GM21786 (cell line): ENCODE measurements at regions not wholly inside any gene's neighbourhood (a gene's known extent, or its start where the extent isn't known, plus 50 kb on each side); places are given as distances from the start of the nearest gene placed in this dataset.
"Not testable (repeated sequence)": the region's sequence is repeated elsewhere in the genome, so short reads cannot be mapped to it uniquely, and the experiment has no call there.

Experiments used
- ATAC-seq: cut with Tn5 transposase; IDR thresholded peaks from one replicate; pipeline ENCODE4 v1.9.1; 2021; ENCODE audit not compliant: unreplicated experiment

DNA sequence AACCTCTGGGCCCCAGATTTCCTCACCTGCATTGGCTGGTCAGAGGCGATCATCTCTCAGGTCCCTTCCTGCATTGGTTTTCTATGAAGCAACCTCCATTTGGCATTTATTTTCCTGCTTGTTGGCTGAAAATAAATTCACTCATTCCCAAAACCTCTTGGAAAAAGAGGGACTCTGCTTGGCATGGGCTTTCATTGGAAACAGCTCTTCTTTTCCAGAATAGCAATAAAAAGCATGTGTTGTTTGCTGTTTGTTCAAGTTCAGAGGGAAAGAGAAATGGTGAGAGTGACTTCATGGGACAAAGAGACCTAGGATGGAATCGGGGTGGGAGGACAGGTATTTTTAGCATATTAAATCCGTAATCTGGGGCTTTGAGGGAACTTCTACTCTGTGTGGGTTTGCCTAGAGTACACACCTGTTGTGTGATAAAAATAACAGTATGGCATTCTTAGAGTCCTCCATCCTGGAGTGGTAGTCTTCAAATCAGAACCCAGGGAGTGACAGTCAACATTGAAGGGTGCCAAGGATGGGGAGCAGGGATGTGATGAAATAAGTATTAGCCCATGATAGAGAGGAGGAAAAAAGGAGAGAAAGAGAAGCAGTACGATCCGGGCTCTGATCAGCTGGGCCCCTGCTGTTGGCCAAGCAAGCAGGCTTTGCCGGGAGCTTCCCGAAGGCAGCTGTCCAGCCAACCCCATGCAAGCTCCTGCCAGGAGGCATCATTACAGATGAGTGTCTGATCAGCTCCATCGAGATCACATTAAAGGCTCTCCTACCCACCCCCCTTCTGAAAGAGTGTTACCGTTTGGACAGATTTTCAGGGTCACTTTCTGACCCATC is 131.9 kb upstream of the NFIA start:
- ATAC-seq, result no peak

DNA sequence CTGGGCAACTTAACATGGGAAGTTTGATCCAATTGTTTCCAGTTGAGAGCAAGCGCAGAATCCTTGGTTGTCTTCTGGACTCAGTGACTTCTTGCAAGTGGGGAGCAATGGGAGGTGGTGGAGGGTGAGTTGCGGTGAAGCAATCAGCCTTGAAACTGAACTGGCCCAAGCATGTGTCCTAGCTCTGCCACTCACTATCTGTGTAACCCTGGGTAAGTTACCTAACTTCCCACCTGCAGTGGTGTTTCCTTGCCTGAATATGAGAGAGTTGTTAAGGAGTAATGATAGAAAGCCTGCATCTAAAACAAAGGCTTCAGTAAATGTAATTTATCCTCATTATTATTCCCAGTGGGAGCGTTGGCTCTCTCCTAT is 132.5 kb upstream of the NFIA start:
- ATAC-seq, result no peak

DNA sequence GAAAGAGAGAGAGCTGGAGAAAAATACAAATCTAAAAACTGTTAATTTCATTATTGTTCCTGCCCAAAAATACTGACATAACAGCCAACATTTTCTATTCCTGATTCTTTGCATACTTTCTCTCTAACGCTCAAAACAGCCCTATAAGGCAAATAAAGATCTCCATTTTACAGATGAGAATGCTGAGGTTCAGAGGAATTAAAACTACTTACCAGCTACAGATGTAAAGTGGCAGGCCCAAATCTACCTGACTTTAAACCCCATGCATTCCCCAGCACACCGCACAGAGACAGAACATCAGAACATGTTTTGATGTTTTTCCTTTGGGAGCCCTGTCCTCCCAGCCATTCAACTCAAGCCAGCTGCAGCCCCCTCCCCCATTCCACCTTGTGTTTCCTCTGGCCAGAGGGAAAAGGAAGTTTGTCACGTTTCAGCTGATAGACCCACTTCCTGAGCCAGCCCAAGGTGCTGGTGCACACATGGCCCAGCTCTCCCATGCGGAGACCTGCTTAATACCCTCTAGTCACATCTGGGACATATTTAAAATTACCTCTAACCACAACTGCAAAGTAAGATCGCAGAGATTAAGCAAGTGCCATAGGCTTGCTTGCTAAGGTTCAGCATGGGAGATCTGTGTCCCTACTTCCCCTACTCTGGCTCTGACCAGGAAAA is 133.1 kb upstream of the NFIA start:
- no peak for ATAC-seq

DNA sequence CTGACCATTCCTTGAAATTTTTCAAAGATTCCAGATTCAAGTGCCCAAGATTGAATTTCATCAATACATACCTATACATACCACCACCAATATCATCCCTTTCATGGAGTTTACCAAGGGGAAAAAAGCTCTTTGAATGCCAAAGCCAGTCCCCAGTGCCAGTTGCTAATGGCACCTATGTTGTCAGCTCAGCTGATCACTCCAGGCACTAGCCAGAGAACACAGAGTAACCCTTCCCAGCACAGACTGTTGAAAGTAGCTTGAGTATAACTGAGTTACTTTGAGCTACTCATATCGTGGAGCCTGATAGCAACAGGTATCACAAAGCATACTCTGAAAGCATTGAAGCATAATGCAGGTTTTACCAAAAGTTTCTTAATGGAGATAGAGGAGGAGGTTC is 133.9 kb upstream of the NFIA start:
- no peak for ATAC-seq

DNA sequence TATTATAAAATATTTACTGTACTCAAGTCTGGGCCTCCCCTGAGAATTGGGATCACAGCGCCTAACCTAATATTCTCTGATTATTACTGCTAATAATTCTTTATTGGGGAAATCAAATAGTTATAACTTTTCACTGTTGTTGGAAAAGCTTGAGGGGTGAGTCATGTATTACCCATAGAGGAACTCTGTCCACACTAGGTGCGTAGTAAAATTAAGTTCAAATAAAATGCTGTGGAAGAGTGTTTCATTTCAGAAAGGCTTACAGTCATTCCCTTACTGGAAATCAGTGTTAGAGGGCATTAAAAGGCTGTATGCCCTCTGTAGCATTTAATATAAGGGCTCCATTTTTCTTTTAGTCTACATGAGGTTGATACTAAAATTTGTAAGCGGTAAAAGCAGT is 135.0 kb upstream of the NFIA start:
- ATAC-seq, result no peak

DNA sequence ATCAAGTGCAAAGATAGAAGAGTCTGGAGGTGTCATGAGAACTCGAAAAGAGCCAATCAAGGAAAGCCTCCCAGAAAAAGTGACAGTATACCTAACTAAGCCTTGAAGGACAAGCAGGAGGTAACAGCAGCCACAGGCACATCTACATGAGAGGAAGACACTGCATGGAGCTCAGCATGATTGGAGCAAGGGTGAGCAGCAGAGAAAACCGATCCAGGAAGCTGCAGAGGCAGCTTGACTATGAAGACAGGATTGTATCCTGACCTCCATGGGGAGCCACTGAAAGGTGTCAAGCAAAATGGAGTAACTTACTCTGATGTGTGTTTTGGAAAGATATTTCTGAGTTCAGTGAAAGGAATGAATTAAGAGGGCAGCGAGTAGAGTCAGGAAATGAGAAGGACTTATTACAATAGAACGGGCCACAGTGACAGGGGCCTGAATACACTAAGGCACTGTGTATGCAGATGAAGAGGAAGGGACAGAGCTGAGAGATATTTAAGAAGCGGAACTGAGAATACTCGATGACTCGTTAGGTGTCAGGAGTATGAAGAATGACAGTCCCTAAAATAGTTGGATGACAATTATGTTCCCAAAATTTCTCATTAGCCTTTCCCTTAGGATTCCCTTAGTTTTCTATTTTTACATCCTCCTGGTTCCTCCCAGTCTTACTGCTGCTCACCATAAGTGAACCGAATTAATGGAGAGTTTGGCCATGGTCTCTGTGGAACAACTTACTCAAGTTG is 139.3 kb upstream of the NFIA start:
- no peak for ATAC-seq

DNA sequence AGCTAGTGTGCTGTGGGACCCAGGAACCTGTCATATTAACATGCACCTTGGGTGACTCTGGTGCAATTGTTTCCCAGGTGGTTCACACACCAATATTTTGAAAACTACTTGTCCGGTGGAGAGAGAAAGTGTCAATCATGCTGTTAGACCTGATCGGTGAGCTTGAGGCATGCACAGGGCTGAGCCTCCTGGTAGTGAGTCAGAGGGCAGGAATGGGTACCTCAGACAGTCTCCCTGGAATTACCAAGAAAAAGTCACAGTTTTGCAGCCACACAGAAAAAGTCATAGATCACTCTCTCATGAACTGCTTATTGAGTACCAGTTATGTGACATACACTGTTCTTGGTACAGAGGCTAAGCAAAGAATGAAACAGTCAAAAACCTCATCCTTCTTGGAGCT is 140.1 kb upstream of the NFIA start:
- ATAC-seq, result no peak

DNA sequence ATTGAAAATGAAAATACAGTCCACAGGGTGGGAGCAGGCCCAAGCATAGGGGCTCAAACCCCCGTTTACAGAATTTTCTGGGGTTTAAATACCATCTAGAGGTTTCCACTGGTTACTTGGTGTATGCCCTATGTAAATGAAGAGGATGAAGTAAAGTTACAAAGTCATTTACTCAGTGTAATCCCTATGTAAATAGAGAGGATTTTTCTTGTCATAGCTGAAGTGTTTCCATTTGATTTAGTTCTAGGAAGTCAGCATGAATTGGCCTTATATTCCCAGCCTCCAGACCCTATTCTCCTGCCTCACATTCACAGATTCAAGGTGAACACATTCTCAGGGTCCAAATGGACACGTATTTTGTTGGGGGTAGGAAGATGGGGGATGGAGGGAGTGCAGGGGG is 141.7 kb upstream of the NFIA start:
- ATAC-seq, result not testable (repeated sequence)

DNA sequence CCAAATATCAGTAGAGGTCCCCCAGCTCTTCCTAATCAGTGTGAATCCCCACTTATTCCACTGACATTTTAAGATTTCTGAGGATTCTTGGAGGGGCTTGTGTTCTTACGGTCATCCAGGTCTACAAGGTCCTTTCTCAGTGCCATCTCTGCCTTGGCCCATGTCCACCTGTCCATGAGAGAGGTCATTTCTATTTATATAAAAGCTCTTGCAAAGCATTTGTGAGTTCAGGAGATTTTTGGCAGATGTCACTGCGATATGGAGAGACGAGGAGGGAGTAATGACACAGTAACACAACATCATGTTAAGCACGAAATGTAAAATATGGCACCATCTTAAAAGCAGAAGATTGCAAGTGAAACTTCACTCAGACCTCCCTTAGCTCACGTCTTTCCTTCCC is 144.6 kb upstream of the NFIA start:
- no peak for ATAC-seq

DNA sequence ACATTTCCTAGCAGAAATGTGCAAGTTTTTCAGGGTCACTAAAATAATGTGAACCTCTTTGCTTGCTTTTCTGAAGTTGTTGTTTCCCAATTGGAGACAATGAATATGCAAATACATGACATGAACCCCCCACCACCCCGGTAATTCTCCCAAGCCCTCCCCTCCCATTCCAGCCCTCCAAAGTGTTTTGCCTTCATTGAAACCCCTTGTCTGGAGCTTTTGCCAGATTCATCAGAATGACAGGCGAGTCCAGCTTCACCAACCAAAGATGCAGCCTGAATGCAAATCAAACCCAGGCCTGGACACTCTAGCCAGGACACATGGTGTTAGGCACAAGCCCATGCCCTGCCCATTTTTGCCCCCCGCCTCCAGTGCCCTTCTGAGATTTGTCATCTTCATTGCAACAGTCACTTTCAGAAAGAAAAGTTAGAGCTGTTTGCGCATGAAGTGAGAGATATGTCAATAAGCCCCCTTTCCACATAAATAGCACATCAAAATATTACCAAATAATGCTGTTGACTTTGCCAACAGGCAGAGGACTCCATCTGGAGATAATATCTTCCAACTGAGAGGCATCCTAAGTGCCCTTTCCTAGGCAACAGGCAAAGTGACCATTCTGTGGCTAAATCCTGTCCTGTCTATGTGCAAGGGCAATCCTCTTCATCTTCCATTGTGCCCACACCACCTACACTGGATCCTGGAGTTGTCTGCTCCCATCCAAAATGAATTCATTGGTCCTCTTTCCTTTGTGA is 145.6 kb upstream of the NFIA start:
- ATAC-seq, result no peak

DNA sequence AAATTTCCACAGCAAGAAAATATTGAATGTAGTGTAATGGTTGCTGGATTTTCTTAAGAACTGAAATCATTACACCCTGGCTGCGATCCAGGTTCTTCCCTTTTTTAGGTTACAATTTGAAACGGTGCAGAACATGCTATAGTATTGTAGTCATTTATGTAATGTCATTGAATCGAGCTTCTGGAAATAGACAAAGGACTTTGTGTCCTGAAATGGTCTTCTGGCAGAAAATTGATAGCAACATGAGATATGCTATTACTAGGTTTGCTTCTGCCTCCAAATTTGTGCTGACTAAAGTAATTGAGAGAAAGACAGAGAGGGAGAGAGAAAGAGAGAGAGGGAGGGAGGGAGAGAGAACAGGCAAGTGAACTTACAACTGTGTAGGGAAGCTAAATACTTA is 146.2 kb upstream of the NFIA start:
- no peak for ATAC-seq

DNA sequence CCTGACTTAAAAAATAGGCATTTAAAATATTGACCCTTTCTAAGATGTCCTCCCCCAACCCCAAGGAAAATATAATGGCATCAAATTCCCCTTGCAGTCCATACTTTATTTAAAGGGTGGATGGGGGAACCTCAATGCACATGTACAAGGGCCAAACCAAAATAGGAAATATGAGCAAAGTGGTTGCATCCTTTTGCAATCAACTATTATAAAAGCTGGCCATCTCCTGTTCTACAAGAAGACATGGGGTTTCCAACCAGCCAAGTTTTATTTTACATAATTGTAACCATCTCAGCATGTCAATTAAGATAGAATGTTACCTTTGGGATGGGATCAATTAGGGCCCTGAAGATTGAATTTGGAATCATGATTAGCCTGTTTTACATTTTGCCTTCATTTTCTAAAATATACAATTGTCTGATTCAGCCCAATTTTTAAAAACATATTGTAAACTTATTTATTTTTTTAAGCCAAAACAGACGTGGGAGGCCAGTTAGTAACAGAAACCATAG is 146.7 kb upstream of the NFIA start:
- no peak for ATAC-seq

DNA sequence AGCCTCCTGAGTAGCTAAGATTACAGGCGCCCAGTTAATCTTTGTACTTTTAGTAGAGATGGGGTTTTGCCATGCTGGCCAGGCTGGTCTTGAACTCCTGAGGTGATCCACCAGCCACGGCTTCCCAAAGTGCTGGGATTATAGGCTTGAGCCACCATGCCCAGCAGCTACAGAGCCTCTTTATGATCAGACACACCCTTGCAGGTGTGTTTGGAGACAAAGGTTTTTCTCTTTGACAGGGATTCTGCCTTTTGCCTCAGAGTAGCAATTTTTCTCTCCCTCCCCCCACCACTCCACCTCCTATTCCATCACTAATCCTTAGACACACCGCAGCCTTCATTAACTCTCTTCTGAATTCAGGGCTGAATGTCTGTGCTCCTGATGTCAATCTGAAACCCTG is 152.2 kb upstream of the NFIA start:
- no peak for ATAC-seq

DNA sequence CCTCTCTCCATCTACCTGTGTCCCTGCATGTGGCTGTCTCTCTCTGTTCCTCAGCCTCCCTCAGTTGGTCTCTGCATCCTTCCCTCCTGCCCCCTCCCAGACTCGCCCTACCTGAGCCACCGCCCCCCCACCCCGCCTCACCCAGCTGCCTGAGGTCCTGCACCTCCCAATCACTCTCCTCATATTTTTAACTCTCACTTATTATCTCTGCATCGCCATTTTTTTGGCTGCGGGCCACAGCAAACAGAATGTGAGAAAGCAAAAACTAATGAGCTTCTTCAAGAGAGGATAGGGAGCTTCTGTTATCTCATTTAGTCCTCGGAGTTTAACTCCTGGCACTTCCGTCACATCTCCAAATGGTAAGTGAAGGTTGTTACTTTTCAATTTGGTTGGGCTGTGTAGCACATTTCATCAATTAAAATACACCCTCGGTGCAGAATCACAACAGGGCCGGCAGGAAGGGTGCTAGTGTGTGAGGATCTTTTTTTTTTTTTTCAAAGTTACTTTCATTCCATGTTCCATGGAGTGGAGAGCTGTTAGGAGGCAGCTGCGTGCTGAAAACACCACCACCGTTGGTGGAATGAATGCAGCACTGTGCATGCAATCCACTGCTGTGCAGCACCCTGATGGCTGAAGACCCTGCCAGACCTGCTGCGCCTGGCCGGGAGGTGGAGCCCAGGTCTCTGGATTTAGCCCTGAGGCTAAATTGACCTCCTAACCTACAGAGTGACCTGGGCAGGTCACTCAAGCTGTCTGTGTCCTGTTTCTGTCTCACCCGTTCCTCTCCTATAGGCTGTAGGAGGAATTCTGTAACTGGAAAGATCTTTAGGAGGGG is 157.2 kb upstream of the NFIA start:
- no peak for ATAC-seq

DNA sequence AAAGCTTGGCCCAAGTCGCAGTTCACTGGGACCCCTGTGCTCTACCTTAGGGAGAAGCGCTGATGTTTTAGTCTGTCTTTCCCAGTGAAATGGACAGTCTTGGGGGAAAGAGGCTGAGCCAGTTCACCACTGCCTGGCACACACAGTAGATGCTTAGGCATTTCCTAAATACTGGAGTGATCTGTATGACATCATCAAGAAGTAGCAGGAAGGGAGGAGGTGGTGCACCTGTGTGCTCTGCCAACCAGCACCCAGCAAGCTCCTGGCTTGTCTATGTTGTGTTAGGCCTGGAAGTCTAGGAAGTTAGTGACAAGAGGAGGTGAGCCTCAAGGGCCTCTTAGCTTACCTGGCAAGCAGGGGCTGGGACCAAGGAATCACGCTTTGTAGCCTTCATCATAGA is 158.2 kb upstream of the NFIA start:
- no peak for ATAC-seq

DNA sequence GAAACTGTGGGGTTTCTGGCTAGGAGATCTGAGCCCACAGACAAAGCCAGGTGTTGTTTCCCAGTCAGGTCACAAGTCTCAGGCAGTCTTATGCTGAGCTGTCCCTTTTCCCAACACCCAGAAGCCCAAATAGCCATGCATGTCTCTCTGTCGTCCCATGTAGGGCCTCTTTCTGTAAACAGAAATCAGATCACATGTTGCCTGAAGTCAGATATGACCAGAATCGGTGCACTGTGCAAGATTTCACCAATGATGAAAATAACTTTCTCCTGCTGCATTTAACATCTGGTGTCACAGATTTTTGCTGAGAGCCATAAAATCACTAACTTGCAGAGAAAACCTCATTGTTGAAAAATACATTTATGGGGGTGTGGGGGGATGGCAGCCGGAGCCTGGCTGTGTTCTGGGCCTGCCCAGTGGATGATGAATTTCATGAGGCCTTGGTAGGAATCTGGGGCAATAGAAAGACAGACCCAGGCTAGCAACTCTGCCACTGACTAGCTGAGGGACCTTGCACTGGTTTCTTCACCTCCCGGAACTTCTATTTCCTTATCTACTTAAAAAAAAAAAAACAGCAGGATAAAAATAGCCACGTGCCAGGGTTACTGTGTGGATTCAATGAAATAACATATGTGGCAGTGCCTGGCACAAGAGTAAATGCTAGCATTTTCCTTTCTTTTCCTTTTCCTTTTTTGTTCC is 158.8 kb upstream of the NFIA start:
- no peak for ATAC-seq

DNA sequence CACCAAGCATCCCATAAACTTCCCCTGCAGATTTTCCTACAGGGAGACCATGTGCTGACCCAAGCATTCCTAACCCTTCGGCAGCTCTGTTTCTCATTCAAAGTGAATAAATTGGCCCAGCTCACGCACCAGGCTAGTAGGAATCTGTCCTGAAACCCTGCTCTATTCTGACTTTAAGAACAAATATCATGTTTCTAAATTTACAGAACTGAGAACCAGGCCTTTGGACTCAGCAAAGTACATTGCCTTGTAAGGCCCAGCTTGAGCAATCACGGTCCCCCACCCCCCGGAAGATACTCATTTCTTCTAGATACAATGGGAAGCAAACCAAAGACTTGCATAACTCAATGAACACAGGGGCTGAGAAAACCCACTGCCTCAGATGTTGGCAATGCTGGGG is 160.1 kb upstream of the NFIA start:
- no peak for ATAC-seq

DNA sequence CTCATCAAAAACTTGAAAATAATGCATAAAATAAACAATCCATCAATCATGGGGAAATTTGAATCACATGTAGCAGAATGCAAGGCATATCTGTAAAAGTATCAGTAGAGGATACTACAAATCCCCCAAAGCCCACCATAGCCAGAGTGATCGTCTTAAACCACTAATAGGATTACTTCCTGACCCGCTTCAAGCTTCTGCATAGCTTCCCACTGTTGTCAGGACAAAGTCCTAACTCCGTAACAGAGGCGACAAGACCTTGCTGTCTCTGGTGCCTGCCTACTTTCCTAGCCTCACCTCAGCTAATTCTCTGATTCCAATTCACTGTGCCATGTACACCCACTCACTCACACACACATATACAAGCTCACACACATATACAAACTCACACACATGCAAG is 161.2 kb upstream of the NFIA start:
- ATAC-seq, result no peak

DNA sequence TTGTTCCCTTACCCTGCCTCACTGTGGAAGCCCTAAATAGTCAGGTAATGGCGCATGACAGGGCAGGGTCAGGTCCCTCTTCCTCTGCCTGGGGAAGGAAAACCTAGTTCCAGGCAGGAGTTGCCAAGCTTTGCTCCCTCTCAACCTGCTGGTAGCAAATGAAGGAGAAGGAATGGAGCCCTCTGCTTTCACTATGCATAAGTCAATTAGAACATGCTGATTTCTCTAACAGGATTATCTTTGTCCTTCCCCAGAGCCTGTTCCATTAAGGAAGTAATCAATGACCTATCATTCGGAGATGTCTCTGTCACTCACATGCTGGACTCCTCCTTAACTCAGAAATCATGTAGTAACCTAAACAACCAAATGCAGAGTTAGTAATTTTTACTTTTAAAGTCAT is 161.8 kb upstream of the NFIA start:
- no peak for ATAC-seq

DNA sequence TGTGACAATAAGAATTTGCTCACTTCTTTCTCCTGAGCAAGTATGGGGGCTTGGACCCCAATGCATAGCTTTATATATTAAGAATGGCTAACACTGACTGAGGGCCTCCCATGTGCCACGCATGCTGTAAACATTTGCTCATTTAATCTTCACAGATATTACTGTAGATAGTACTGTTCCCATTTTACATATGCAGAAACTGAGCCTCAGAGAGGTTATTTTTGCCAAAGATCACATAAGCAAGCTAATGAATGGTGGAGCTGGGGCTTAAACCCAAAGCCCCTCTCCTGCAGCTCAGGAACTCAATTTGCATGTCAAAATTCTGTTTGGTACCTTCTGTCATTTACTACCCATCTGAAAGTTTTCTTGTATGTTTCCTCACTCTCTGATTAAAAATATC is 163.5 kb upstream of the NFIA start:
- ATAC-seq, result no peak
